ENCODE measurements at regions not wholly inside any gene's neighbourhood (a gene's known extent, or its start where the extent isn't known, plus 50 kb on each side); places are given as distances from the start of the nearest gene placed in this dataset.

GRCh38 chr2:128692895-128693742, 374.5 kb upstream of the HS6ST1 start:
- peaks cover 10% of the 10 kb centered on the region for H3K4me1 ChIP-seq (ENCODE audit: insufficient read depth, low read length)
- intact Hi-C loops (cut with micrococcal nuclease; ENCODE audit: unreplicated experiment) = no loop called here
- BruUV-seq (replicated peaks) = no TSS peak
- H3K27me3 ChIP-seq (ENCODE audit: control insufficient read depth in 1 of 2, insufficient read depth in 2 of 2, low read length in 2 of 2) = peaks cover 10 to 66% of the 10 kb centered on the region in 2 experiments
- H4K20me1 ChIP-seq (ENCODE audit: insufficient read depth, low read length) = no peaks in the 10 kb centered on the region; the same call in 1 of the 2 replicates
- 36% methylated on average over 15 of the region's 15 CpGs for WGBS (ENCODE audit: low lambda C conversion rate)
- H3K4me3 ChIP-seq (replicated peaks in 1 of 3; ENCODE audit: insufficient read depth in 1 of 3, low read depth in 2 of 3, low read length in 3 of 3) = no peak overlapping the region
- POLR2A ChIA-PET = no interaction called here
- no peaks in the 10 kb centered on the region for H3K79me2 ChIP-seq (ENCODE audit: insufficient read depth, low read length)
- CTCF ChIA-PET (ENCODE audit: low intra/inter-chr PET ratio, low total read pairs) = no interaction called here
- ATAC-seq (no peak), FAIRE-seq (no peak), DNase-seq (ENCODE audit: low spot score) (no peak)
- no peak overlapping the region for H3K27ac ChIP-seq (ENCODE audit: extremely low read length, insufficient read depth, low read length)
- in situ Hi-C loops (cut with HindIII; ENCODE audit: extremely low pct_ligation_motif_present, low pct_unique_long_range_greater_than_20kb) = no loop called here
- H3K4me2 ChIP-seq (ENCODE audit: low read depth, low read length) = no peak overlapping the region
- TF ChIP-seq SMC3 (IDR thresholded peaks at IDR 0.05; ENCODE audit: low read length) = no peak
- TF ChIP-seq, protein P1, sequence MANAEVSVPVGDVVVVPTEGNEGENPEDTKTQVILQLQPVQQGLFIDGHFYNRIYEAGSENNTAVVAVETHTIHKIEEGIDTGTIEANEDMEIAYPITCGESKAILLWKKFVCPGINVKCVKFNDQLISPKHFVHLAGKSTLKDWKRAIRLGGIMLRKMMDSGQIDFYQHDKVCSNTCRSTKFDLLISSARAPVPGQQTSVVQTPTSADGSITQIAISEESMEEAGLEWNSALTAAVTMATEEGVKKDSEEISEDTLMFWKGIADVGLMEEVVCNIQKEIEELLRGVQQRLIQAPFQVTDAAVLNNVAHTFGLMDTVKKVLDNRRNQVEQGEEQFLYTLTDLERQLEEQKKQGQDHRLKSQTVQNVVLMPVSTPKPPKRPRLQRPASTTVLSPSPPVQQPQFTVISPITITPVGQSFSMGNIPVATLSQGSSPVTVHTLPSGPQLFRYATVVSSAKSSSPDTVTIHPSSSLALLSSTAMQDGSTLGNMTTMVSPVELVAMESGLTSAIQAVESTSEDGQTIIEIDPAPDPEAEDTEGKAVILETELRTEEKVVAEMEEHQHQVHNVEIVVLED (CRISPR knock-in tag; IDR thresholded peaks at IDR 0.05; ENCODE audit: borderline replicate concordance) = no peak
- no peak for TF ChIP-seq ZMYM4 (CRISPR knock-in tag; IDR thresholded peaks at IDR 0.05)
- TF ChIP-seq KLF11 (CRISPR knock-in tag; IDR thresholded peaks at IDR 0.05) = no peak
- TF ChIP-seq, protein P2, sequence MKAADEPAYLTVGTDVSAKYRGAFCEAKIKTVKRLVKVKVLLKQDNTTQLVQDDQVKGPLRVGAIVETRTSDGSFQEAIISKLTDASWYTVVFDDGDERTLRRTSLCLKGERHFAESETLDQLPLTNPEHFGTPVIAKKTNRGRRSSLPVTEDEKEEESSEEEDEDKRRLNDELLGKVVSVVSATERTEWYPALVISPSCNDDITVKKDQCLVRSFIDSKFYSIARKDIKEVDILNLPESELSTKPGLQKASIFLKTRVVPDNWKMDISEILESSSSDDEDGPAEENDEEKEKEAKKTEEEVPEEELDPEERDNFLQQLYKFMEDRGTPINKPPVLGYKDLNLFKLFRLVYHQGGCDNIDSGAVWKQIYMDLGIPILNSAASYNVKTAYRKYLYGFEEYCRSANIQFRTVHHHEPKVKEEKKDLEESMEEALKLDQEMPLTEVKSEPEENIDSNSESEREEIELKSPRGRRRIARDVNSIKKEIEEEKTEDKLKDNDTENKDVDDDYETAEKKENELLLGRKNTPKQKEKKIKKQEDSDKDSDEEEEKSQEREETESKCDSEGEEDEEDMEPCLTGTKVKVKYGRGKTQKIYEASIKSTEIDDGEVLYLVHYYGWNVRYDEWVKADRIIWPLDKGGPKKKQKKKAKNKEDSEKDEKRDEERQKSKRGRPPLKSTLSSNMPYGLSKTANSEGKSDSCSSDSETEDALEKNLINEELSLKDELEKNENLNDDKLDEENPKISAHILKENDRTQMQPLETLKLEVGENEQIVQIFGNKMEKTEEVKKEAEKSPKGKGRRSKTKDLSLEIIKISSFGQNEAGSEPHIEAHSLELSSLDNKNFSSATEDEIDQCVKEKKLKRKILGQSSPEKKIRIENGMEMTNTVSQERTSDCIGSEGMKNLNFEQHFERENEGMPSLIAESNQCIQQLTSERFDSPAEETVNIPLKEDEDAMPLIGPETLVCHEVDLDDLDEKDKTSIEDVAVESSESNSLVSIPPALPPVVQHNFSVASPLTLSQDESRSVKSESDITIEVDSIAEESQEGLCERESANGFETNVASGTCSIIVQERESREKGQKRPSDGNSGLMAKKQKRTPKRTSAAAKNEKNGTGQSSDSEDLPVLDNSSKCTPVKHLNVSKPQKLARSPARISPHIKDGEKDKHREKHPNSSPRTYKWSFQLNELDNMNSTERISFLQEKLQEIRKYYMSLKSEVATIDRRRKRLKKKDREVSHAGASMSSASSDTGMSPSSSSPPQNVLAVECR (CRISPR knock-in tag; IDR thresholded peaks at IDR 0.05; ENCODE audit: borderline replicate concordance) = no peak
- no peak for TF ChIP-seq POGK (CRISPR knock-in tag; conservative IDR thresholded peaks at IDR 0.05)
- no peak for TF ChIP-seq SATB2 (CRISPR knock-in tag; IDR thresholded peaks at IDR 0.05)
- TF ChIP-seq FOXJ3 (CRISPR knock-in tag; IDR thresholded peaks at IDR 0.05; ENCODE audit: borderline replicate concordance) = no peak
- TF ChIP-seq ZNF160 (CRISPR knock-in tag; IDR thresholded peaks at IDR 0.05) = no peak
- no peak for TF ChIP-seq JUND (CRISPR knock-in tag; IDR thresholded peaks at IDR 0.05)
- TF ChIP-seq AGO1 (IDR thresholded peaks at IDR 0.05; ENCODE audit: low read depth, low read length, poor library complexity, severe bottlenecking) = no peak
- no peak for TF ChIP-seq MTF2 (CRISPR knock-in tag; IDR thresholded peaks at IDR 0.05; ENCODE audit: borderline replicate concordance)
- no peak for TF ChIP-seq ZNF709 (CRISPR knock-in tag; IDR thresholded peaks at IDR 0.05)
- no peak for TF ChIP-seq CHD4 (IDR thresholded peaks at IDR 0.05; ENCODE audit: borderline replicate concordance, low read length)
- no peak for TF ChIP-seq FOXK2 (IDR thresholded peaks at IDR 0.05)
- no peak overlapping the region for H2AFZ ChIP-seq (ENCODE audit: low read length)
- H3K9me3 ChIP-seq (ENCODE audit: low read length) = no peaks in the 10 kb centered on the region
- H3K36me3 ChIP-seq (replicated peaks in 1 of 2; ENCODE audit: control insufficient read depth in 1 of 2, insufficient read depth in 2 of 2, low read length in 2 of 2) = no peaks in the 10 kb centered on the region
- H3K9ac ChIP-seq (ENCODE audit: insufficient read depth, low read depth, low read length) = no peak overlapping the region
